IMR-90 (cell line): ENCODE measurements at regions not wholly inside any gene's neighbourhood (a gene's known extent, or its start where the extent isn't known, plus 50 kb on each side); places are given as distances from the start of the nearest gene placed in this dataset.

Experiments used
- ATAC-seq: fragments of 200-7000 bp; cut with Tn5 transposase; 2 replicates; pipeline ENCODE4 v1.9.1; 2020; ENCODE audit warnings: low read depth, mild to moderate bottlenecking, moderate library complexity
- BruUV-seq: library from RNA; stranded (reverse); fragments of 400-500 nt; replicated peaks from 2 replicates; lab custom pipeline; 2021; lab: Mats Ljungman, UMichigan
- CTCF ChIA-PET: fragments of 300-600 bp; formaldehyde crosslinking; extraction: SDS; loops from one replicate; lab custom pipeline; 2021; ENCODE audit warnings: antibody characterized with exemption; lab: Yijun Ruan, JAX
- POLR2A ChIA-PET: fragments of 300-600 bp; sonication (Branson Sonifier 250); formaldehyde crosslinking; loops from one replicate; lab custom pipeline; 2022; ENCODE audit warnings: antibody characterized with exemption; ENCODE audit not compliant: unreplicated experiment; lab: Charles Lee
- DNase-seq: peaks from one replicate; pipeline ENCODE4 v3.0.0; 2013
- H2AFZ ChIP-seq: replicated peaks from 2 replicates; pipeline ENCODE3; 2013; ENCODE audit warnings: low read length, mild to moderate bottlenecking; ENCODE audit not compliant: poor library complexity
- H2AK5ac ChIP-seq: 2 replicates; pipeline ENCODE4 v1.6.1; 2013; ENCODE audit warnings: low read depth, low read length, inconsistent platforms
- H2AK9ac ChIP-seq: replicated peaks from 2 replicates; pipeline ENCODE3; 2013; ENCODE audit warnings: mild to moderate bottlenecking, low read depth, low read length, moderate library complexity; ENCODE audit not compliant: poor library complexity
- H2BK120ac ChIP-seq: 2 replicates; pipeline ENCODE4 v1.6.1; 2013; ENCODE audit warnings: low read depth, low read length, inconsistent platforms
- H2BK15ac ChIP-seq: 3 replicates; pipeline ENCODE4 v1.6.1; 2013; ENCODE audit warnings: low read depth, low read length, inconsistent platforms
- H2BK20ac ChIP-seq: 2 replicates; pipeline ENCODE4 v1.6.1; 2013; ENCODE audit warnings: low read depth, mild to moderate bottlenecking, inconsistent platforms, low read length, moderate library complexity
- H2BK5ac ChIP-seq: 2 replicates; pipeline ENCODE4 v1.6.1; 2013; ENCODE audit warnings: mild to moderate bottlenecking, low read depth, low read length, inconsistent platforms; ENCODE audit not compliant: poor library complexity, severe bottlenecking
- H3K14ac ChIP-seq: replicated peaks from 2 replicates; pipeline ENCODE4 v1.6.1; 2013; ENCODE audit warnings: low read depth, low read length, inconsistent platforms
- H3K18ac ChIP-seq: 2 replicates; pipeline ENCODE4 v1.6.1; 2013; ENCODE audit warnings: low read depth, low read length, control low read depth
- H3K23ac ChIP-seq: 2 replicates; pipeline ENCODE4 v1.6.1; 2013; ENCODE audit warnings: low read depth, low read length, inconsistent platforms
- H3K27ac ChIP-seq: 2 replicates; pipeline ENCODE4 v1.5.1; 2013; ENCODE audit warnings: mild to moderate bottlenecking, control low read depth, low read length; ENCODE audit not compliant: insufficient read depth
- H3K27me3 ChIP-seq: 2 replicates; pipeline ENCODE4 v1.6.1; 2013; ENCODE audit warnings: low read length; ENCODE audit not compliant: control insufficient read depth, insufficient read depth
- H3K36me3 ChIP-seq: 2 replicates; pipeline ENCODE4 v1.6.1; 2013; ENCODE audit warnings: low read length, mixed read lengths; ENCODE audit not compliant: control insufficient read depth, insufficient read depth
- H3K4ac ChIP-seq: 2 replicates; pipeline ENCODE4 v1.6.1; 2013; ENCODE audit warnings: low read depth, low read length, inconsistent platforms
- H3K4me1 ChIP-seq: 2 replicates; pipeline ENCODE4 v1.6.1; 2013; ENCODE audit warnings: low read length, mixed read lengths; ENCODE audit not compliant: control insufficient read depth, insufficient read depth
- H3K4me2 ChIP-seq: 2 replicates; pipeline ENCODE4 v1.6.1; 2013; ENCODE audit warnings: low read depth, mild to moderate bottlenecking, control low read depth, low read length, moderate library complexity
- H3K4me3 ChIP-seq: 2 replicates; pipeline ENCODE4 v1.5.1; 2013; ENCODE audit warnings: low read depth, mild to moderate bottlenecking, control low read depth, low read length, moderate library complexity; ENCODE audit not compliant: insufficient read depth
- H3K56ac ChIP-seq: 2 replicates; pipeline ENCODE4 v1.6.1; 2013; ENCODE audit warnings: low read length, inconsistent platforms; ENCODE audit not compliant: insufficient read depth; ENCODE audit errors: extremely low read depth
- H3K79me1 ChIP-seq, 2 experiments: 2 replicates each; pipeline ENCODE4 v1.6.1; 2013; ENCODE audit warnings: low read length in 2 of 2, inconsistent platforms in 1 of 2, low read depth in 1 of 2
- H3K9ac ChIP-seq: 2 replicates; pipeline ENCODE4 v1.6.1; 2013; ENCODE audit warnings: low read depth, low read length, control low read depth
- H3K9me1 ChIP-seq: 2 replicates; pipeline ENCODE4 v1.6.1; 2013; ENCODE audit warnings: low read length, inconsistent platforms; ENCODE audit not compliant: insufficient read depth
- H3K9me3 ChIP-seq: 2 replicates; pipeline ENCODE4 v1.6.1; 2013; ENCODE audit warnings: low read length; ENCODE audit not compliant: control insufficient read depth, insufficient read depth
- H4K20me1 ChIP-seq: 2 replicates; pipeline ENCODE4 v1.6.1; 2013; ENCODE audit warnings: low read length, inconsistent platforms; ENCODE audit not compliant: insufficient read depth
- H4K5ac ChIP-seq: 2 replicates; pipeline ENCODE4 v1.6.1; 2013; ENCODE audit warnings: mild to moderate bottlenecking, low read depth, low read length, control low read depth
- H4K8ac ChIP-seq, 2 experiments: 2 replicates each; pipeline ENCODE4 v1.6.1; 2013; ENCODE audit warnings: low read depth in 2 of 2, low read length in 2 of 2, control low read depth in 1 of 2, inconsistent platforms in 1 of 2
- H4K91ac ChIP-seq: 2 replicates; pipeline ENCODE4 v1.6.1; 2013; ENCODE audit warnings: low read depth, low read length, inconsistent platforms; ENCODE audit not compliant: insufficient read depth
- CTCF ChIP-seq: conservative IDR thresholded peaks from 2 replicates; pipeline ENCODE4 v1.5.1; 2012; ENCODE audit warnings: mild to moderate bottlenecking, low read depth, low read length, improper control_type of control experiment
- MAFK ChIP-seq: IDR thresholded peaks from 2 replicates; pipeline ENCODE4 v1.6.1; 2012; ENCODE audit warnings: low read depth, low read length, improper control_type of control experiment
- RAD21 ChIP-seq: IDR thresholded peaks from 2 replicates; pipeline ENCODE4 v1.6.1; 2012; ENCODE audit warnings: low read length, improper control_type of control experiment
- SMC3 ChIP-seq: fragments of 150-350 bp; IDR thresholded peaks from 2 replicates; pipeline ENCODE4 v1.6.1; 2016; ENCODE audit warnings: low read depth, mild to moderate bottlenecking, antibody characterized with exemption, low read length, moderate library complexity
- WGBS, 2 experiments: methylation state at CpG; one replicate each; pipeline versions ENCODE4 v1.1.5 to v1.1.7; 2013; ENCODE audit warnings: missing lambda C conversion rate in 2 of 2; ENCODE audit not compliant: insufficient read length in 1 of 2; ENCODE audit errors: extremely low coverage in 2 of 2; 5-methylcytosine and 5-hydroxymethylcytosine counted together
- dilution Hi-C: fragments of 300-500 bp; cut with HindIII; formaldehyde crosslinking; loops from one replicate; pipeline ENCODE4 v1.14.3; 2018; ENCODE audit warnings: low sequenced_read_pairs; ENCODE audit not compliant: unreplicated experiment
- in situ Hi-C: fragments of 300-500 bp; cut with MboI; formaldehyde crosslinking; loops from 3 replicates; pipeline ENCODE4 v1.14.3; 2019; ENCODE audit warnings: low sequenced_read_pairs, inconsistent platforms, mixed read lengths
- intact Hi-C: fragments of 100-400 bp; cut with micrococcal nuclease; formaldehyde crosslinking; loops from 2 replicates; pipeline ENCODE4 v1.10.0; 2022

DNA sequence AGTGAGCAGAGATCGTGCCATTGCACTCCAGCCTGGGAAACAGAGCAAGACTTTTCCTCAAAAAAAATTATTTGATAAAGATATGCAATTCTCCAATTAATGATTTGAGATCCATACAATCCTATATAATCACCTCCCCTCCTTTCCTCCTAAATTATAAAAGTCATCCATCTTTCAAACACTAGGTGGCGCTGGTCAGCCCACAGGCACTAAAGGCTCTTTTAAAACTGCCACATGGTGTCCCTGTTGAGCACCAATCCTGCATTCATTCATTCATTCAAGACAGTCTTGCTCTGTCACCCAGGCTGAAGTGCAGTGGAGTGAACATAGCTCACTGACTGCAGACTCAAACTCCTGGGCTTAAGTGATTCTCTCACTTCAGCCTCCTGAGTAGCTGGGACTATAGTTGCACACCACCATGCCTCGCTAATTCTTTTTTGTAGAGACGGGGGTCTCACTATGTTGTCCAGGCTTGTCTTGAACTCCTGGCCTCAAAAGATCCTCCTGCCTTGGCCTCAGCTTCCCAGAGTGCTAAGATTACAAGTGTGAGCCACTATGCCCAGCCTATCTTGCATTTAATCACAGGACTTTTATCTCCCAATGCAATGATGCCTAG is 58.7 kb upstream of the SLC2A12 start:
- Histone ChIP-seq H2AFZ (no peak overlapping the region), H2BK15ac (no peak overlapping the region), H3K27ac (no peak overlapping the region), H3K36me3 (no peaks in the 10 kb centered on the region), H3K4ac (no peak overlapping the region), H3K9ac (no peak overlapping the region), H3K4me3 (no peak overlapping the region), H3K27me3 (no peaks in the 10 kb centered on the region), H3K9me1 (0 out of 2 replicates have a peak, but pooled peaks cover 3% of the 10 kb centered on the region), H2BK120ac (no peak overlapping the region), H4K8ac (no peak overlapping the region), H2AK5ac (no peak overlapping the region), H2BK20ac (no peak overlapping the region), H3K56ac (no peak overlapping the region), H2AK9ac (no peak overlapping the region), H4K91ac (no peak overlapping the region), H3K14ac (no peak overlapping the region), H3K9me3 (no peaks in the 10 kb centered on the region), H3K23ac (no peak overlapping the region), H2BK5ac (no peak overlapping the region), H3K79me1 (no peaks in the 10 kb centered on the region), H3K4me2 (no peak overlapping the region), H4K5ac (no peak overlapping the region), H3K18ac (no peak overlapping the region), H4K20me1 (no peaks in the 10 kb centered on the region), H3K4me1 (peaks cover 3% of the 10 kb centered on the region)
- intact Hi-C loops (loop anchor here (1.0 kb wide), 1 partner anchor 829 kb away; no protein-coding TSS in a partner anchor), in situ Hi-C loops (no loop called here), dilution Hi-C loops (no loop called here)
- POLR2A ChIA-PET = no interaction called here
- peak; percentile 62 for TF ChIP-seq RAD21
- peak; percentile 84 for TF ChIP-seq SMC3
- TF ChIP-seq CTCF = peak; percentile 99
- no peak for TF ChIP-seq MAFK
- CTCF ChIA-PET = interaction anchor here (0.7 to 2.2 kb wide), 6 partner anchors 9 to 829 kb away, joined by 3 to 5 read pairs (median 3); no protein-coding TSS in a partner anchor
- WGBS, 2 experiments = 73% methylated on average over 2 of the region's 4 CpGs; no CpG with 5 or more reads in 1 of the 2 experiments
- ATAC-seq (peak; percentile 13; the same call in 1 of the 2 replicates), DNase-seq (peak; percentile 68)
- no TSS peak for BruUV-seq
